Neuronal stem cell (in vitro differentiated cells): ENCODE measurements at regions not wholly inside any gene's neighbourhood (a gene's known extent, or its start where the extent isn't known, plus 50 kb on each side); places are given as distances from the start of the nearest gene placed in this dataset.

Source experiments
- DNase-seq: peaks from one replicate; pipeline ENCODE4 v3.0.0-alpha.2; 2013; ENCODE audit warnings: low spot score
- H2AFZ ChIP-seq: one replicate; pipeline ENCODE4 v1.6.1; 2013; ENCODE audit warnings: mild to moderate bottlenecking, low read length, inconsistent platforms
- H2AK5ac ChIP-seq: 2 replicates; pipeline ENCODE4 v1.6.1; 2013; ENCODE audit warnings: low read depth, mild to moderate bottlenecking, inconsistent platforms, low read length, moderate library complexity, mixed read lengths
- H2BK120ac ChIP-seq: 2 replicates; pipeline ENCODE4 v1.6.1; 2013; ENCODE audit warnings: low read depth, mild to moderate bottlenecking, inconsistent platforms, low read length, moderate library complexity, mixed read lengths
- H2BK12ac ChIP-seq: one replicate; pipeline ENCODE4 v1.6.1; 2013; ENCODE audit warnings: low read length, inconsistent platforms
- H2BK15ac ChIP-seq: 2 replicates; pipeline ENCODE4 v1.6.1; 2013; ENCODE audit warnings: mild to moderate bottlenecking, low read length, inconsistent platforms, mixed read lengths
- H2BK5ac ChIP-seq: one replicate; pipeline ENCODE4 v1.6.1; 2013; ENCODE audit warnings: inconsistent platforms, mild to moderate bottlenecking, low read length, moderate library complexity
- H3K14ac ChIP-seq: one replicate; pipeline ENCODE4 v1.6.1; 2013; ENCODE audit warnings: low read length, inconsistent platforms
- H3K18ac ChIP-seq: 2 replicates; pipeline ENCODE4 v1.6.1; 2013; ENCODE audit warnings: low read length, inconsistent platforms
- H3K23ac ChIP-seq: 2 replicates; pipeline ENCODE4 v1.6.1; 2013; ENCODE audit warnings: low read depth, mild to moderate bottlenecking, mixed read lengths, low read length, inconsistent platforms; ENCODE audit not compliant: poor library complexity
- H3K27ac ChIP-seq: replicated peaks from 3 replicates; pipeline ENCODE4 v1.5.1; 2013; ENCODE audit warnings: low read length, inconsistent platforms
- H3K27me3 ChIP-seq, 3 experiments: 2 replicates each; pipeline ENCODE4 v1.6.1; 2013; ENCODE audit warnings: low read length in 3 of 3, mild to moderate bottlenecking in 2 of 3, inconsistent platforms in 1 of 3, low read depth in 1 of 3, mixed read lengths in 1 of 3, moderate library complexity in 1 of 3; ENCODE audit not compliant: control insufficient read depth in 3 of 3, insufficient read depth in 3 of 3
- H3K36me3 ChIP-seq, 2 donors: replicated peaks in 1 of 2; 2 replicates each; pipeline ENCODE4 v1.6.1; 2013; ENCODE audit warnings: low read length in 2 of 2; ENCODE audit not compliant: control insufficient read depth in 2 of 2, insufficient read depth in 2 of 2
- H3K4ac ChIP-seq: 2 replicates; pipeline ENCODE4 v1.6.1; 2013; ENCODE audit warnings: inconsistent platforms, mild to moderate bottlenecking, low read length, moderate library complexity
- H3K4me1 ChIP-seq, 2 donors: 1 replicate in 1 of 2; 2 replicates in 1 of 2; pipeline ENCODE4 v1.6.1; 2013; ENCODE audit warnings: low read length in 2 of 2, low read depth in 1 of 2; ENCODE audit not compliant: control insufficient read depth in 2 of 2, insufficient read depth in 1 of 2
- H3K4me2 ChIP-seq: one replicate; pipeline ENCODE4 v1.6.1; 2013; ENCODE audit warnings: mild to moderate bottlenecking, low read length, inconsistent platforms; ENCODE audit not compliant: insufficient read depth, poor library complexity, severe bottlenecking
- H3K4me3 ChIP-seq, 2 donors: 2 replicates each; pipeline ENCODE4 v1.5.1; 2013; ENCODE audit warnings: low read length in 2 of 2, mild to moderate bottlenecking in 2 of 2, inconsistent platforms in 1 of 2, moderate library complexity in 1 of 2
- H3K79me1 ChIP-seq: one replicate; pipeline ENCODE4 v1.6.1; 2013; ENCODE audit warnings: low read depth, mild to moderate bottlenecking, inconsistent platforms, low read length, moderate library complexity
- H3K9ac ChIP-seq: one replicate; pipeline ENCODE4 v1.6.1; 2013; ENCODE audit warnings: mild to moderate bottlenecking, low read depth, low read length, inconsistent platforms; ENCODE audit not compliant: poor library complexity
- H3K9me3 ChIP-seq, 2 donors: replicated peaks in 1 of 2; 2 replicates each; pipeline versions ENCODE3 to v1.6.1; 2013; ENCODE audit warnings: low read length in 2 of 2, mild to moderate bottlenecking in 2 of 2, inconsistent platforms in 1 of 2, low read depth in 1 of 2, mixed read lengths in 1 of 2, moderate library complexity in 1 of 2; ENCODE audit not compliant: control insufficient read depth in 2 of 2, insufficient read depth in 1 of 2
- H4K8ac ChIP-seq: one replicate; pipeline ENCODE4 v1.6.1; 2013; ENCODE audit warnings: low read depth, mild to moderate bottlenecking, inconsistent platforms, low read length, moderate library complexity
- H4K91ac ChIP-seq: one replicate; pipeline ENCODE4 v1.6.1; 2013; ENCODE audit warnings: low read length, low read depth, mild to moderate bottlenecking, inconsistent platforms; ENCODE audit not compliant: poor library complexity
- WGBS, 2 donors: extraction: QIAGEN DNeasy Blood & Tissue Kit; methylation state at CpG; one replicate each; pipeline ENCODE4 v1.1.7; 2013; ENCODE audit warnings: missing lambda C conversion rate in 2 of 2, mixed read lengths in 1 of 2; ENCODE audit not compliant: insufficient read length in 2 of 2, insufficient replicate concordance in 1 of 2; ENCODE audit errors: extremely low coverage in 2 of 2; 5-methylcytosine and 5-hydroxymethylcytosine counted together

DNA sequence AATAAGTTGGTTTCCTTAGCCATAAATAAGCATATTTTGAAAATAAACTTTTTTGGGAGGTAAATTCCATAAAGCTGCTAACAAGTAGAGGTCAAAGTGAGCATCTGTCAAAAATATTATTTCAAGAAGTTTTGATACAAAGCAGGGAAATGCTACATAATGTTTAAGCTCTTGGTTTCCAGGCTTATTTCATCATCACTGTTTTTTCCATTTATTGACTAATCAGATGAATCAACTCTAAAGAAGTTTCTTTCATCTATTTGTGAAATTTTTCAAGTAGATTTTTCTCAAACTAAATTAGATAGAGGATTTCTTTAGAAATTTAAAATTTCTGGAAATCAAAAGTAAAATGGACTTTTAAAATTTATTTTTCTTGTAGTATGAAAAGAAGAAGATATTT, 89.5 kb upstream of the TBX18 start:
- no peak overlapping the region for H2AK5ac ChIP-seq
- H3K18ac ChIP-seq: no peak overlapping the region
- H3K4me2 ChIP-seq: no peak overlapping the region
- no peaks in the 10 kb centered on the region for H3K9me3 ChIP-seq
- H2BK15ac ChIP-seq: no peak overlapping the region
- H3K4ac ChIP-seq: no peak overlapping the region
- no peak overlapping the region for H4K91ac ChIP-seq
- no peaks in the 10 kb centered on the region for H3K27me3 ChIP-seq
- H2BK12ac ChIP-seq: no peak overlapping the region
- no peak overlapping the region for H2BK120ac ChIP-seq
- no peak overlapping the region for H3K9ac ChIP-seq
- H2AFZ ChIP-seq: no peak overlapping the region
- no peaks in the 10 kb centered on the region for H3K36me3 ChIP-seq
- DNase-seq: no peak
- no peaks in the 10 kb centered on the region for H3K4me1 ChIP-seq
- no peak overlapping the region for H2BK5ac ChIP-seq
- no peak overlapping the region for H4K8ac ChIP-seq
- H3K4me3 ChIP-seq: no peak overlapping the region
- H3K23ac ChIP-seq: no peak overlapping the region
- H3K79me1 ChIP-seq: no peaks in the 10 kb centered on the region
- no peak overlapping the region for H3K14ac ChIP-seq
- no peak overlapping the region for H3K27ac ChIP-seq

- H4K8ac ChIP-seq: no peak overlapping the region
- no peak overlapping the region for H3K4me2 ChIP-seq
- H3K9ac ChIP-seq: no peak overlapping the region
- no peak overlapping the region for H3K18ac ChIP-seq
- H2BK12ac ChIP-seq: no peak overlapping the region
- H4K91ac ChIP-seq: no peak overlapping the region
- no peaks in the 10 kb centered on the region for H3K27me3 ChIP-seq
- H3K4me3 ChIP-seq: no peak overlapping the region
- no peaks in the 10 kb centered on the region for H3K9me3 ChIP-seq
- H3K36me3 ChIP-seq: no peaks in the 10 kb centered on the region
- no peak overlapping the region for H2AK5ac ChIP-seq
- DNase-seq: no peak
- H2BK120ac ChIP-seq: no peak overlapping the region
- H3K27ac ChIP-seq: no peak overlapping the region
- H2BK5ac ChIP-seq: no peak overlapping the region
- no peak overlapping the region for H3K4ac ChIP-seq
- no peak overlapping the region for H3K23ac ChIP-seq
- H3K79me1 ChIP-seq: no peaks in the 10 kb centered on the region
- WGBS, 2 donors: no CpG with 5 or more reads among the region's 1 CpG
- no peak overlapping the region for H2AFZ ChIP-seq
- no peak overlapping the region for H2BK15ac ChIP-seq
- no peaks in the 10 kb centered on the region for H3K4me1 ChIP-seq
- H3K14ac ChIP-seq: no peak overlapping the region
Measured at GRCh38 chr6:84848960-84849359, 84.6 kb upstream of the TBX18 start.

DNA sequence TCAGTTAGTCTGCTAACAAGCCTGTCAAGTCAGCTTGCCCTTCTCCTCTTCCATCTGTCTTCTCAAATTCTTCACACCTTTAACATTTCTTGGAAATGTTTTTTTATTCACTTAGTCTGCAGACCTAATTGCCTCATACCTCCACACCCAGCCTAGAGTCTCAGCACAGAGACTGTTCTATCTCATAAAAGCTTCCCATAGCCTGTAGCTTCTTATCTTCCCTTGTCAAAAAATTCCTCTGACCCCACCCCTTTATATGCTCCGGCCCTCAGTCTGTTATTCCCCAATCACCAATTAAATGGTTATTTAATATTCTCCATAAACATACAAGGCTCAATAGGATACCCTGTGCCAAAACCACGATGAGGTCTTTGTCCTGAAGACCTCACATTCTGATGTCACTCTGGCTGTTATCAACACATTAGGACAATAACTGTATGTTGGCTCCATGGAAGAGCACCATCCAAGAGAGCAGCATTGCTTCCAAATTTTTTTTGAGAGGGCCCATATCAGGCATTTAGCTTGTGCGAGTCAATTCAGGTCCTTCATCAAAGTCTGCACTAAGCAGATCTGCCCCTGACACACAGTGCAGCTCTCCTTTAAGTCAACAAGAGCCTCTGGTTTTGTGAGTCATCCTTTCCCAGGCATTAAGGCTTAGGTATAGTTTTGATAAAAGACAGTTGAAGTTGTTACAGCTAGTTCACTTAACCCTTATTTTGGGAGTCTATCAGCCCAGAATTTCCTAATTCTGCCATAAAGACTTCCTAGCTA, 83.2 kb upstream of the TBX18 start:
- Histone ChIP-seq H3K18ac (no peak overlapping the region), H3K4ac (no peak overlapping the region), H3K4me1 (no peaks in the 10 kb centered on the region), H3K27me3 (no peaks in the 10 kb centered on the region), H3K4me2 (no peak overlapping the region), H2AFZ (no peak overlapping the region), H3K14ac (no peak overlapping the region), H2BK5ac (no peak overlapping the region), H4K91ac (no peak overlapping the region), H4K8ac (no peak overlapping the region), H3K36me3 (no peaks in the 10 kb centered on the region), H3K4me3 (no peak overlapping the region), H2BK120ac (no peak overlapping the region), H3K9me3 (no peaks in the 10 kb centered on the region), H2BK15ac (no peak overlapping the region), H3K79me1 (no peaks in the 10 kb centered on the region), H2BK12ac (no peak overlapping the region), H2AK5ac (no peak overlapping the region), H3K9ac (no peak overlapping the region), H3K23ac (no peak overlapping the region), H3K27ac (no peak overlapping the region)
- WGBS, 2 donors: no CpG with 5 or more reads among the region's 3 CpGs
- no peak for DNase-seq

DNA sequence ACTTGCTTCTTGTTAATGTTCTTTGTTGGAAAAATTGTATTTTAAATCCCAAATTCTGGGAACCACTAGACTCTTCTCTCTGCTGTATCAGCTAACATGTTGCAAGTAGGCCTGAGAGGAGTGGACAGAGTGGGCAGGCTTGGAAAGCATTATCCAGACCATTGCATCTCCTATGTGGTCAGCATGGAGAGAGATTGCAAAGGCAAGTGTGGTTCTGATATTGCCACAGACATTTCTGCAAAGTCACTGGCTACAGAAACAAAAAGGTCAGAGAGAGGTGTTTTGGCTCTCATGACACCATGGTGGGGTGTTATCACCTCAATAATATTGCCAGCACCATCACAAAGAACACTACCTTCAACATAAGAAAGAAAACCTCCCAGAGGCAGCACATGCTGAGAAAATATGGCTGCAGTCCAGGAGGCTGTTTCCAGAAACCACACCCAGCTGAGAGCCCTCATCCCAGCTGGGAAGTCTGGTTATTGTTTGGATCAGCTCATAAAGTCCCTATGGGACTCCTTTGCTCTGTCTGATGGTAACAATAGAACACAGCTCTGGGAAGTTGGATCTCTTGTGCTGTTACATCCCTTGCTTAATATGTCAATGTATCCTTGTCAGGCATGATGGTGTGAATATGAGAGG, 78.2 kb upstream of the TBX18 start:
- H3K27ac ChIP-seq: no peak overlapping the region
- H4K8ac ChIP-seq: no peak overlapping the region
- H3K9me3 ChIP-seq: no peaks in the 10 kb centered on the region
- H3K36me3 ChIP-seq: no peaks in the 10 kb centered on the region
- no peaks in the 10 kb centered on the region for H3K79me1 ChIP-seq
- no peak overlapping the region for H2AFZ ChIP-seq
- no peak overlapping the region for H2BK120ac ChIP-seq
- no peak overlapping the region for H2BK12ac ChIP-seq
- H3K14ac ChIP-seq: no peak overlapping the region
- no peak overlapping the region for H2BK5ac ChIP-seq
- no peak overlapping the region for H3K18ac ChIP-seq
- no peak overlapping the region for H3K23ac ChIP-seq
- no peak overlapping the region for H4K91ac ChIP-seq
- DNase-seq: no peak
- H3K4me2 ChIP-seq: no peak overlapping the region
- H3K9ac ChIP-seq: no peak overlapping the region
- H3K4me3 ChIP-seq: no peak overlapping the region
- H3K27me3 ChIP-seq: no peaks in the 10 kb centered on the region
- H2AK5ac ChIP-seq: no peak overlapping the region
- no peaks in the 10 kb centered on the region for H3K4me1 ChIP-seq
- H2BK15ac ChIP-seq: no peak overlapping the region
- H3K4ac ChIP-seq: no peak overlapping the region
